Upper lobe of left lung (tissue), 4 donors: ENCODE measurements at regions not wholly inside any gene's neighbourhood (a gene's known extent, or its start where the extent isn't known, plus 50 kb on each side); places are given as distances from the start of the nearest gene placed in this dataset.

Experiments used
- CTCF ChIP-seq, 6 experiments: fragments of 450-650 bp in 4 of 6; fragments of 200-600 bp in 2 of 6; sonication (generic) in 2 of 6; IDR thresholded peaks; one replicate each; pipeline ENCODE4 v1.5.1; 2016 to 2019; ENCODE audit warnings: antibody characterized with exemption in 6 of 6
- POLR2A ChIP-seq, 4 donors: fragments of 450-650 bp; IDR thresholded peaks; one replicate each; pipeline ENCODE4 v1.5.1; 2016 to 2017; ENCODE audit warnings: antibody characterized with exemption in 4 of 4, mild to moderate bottlenecking in 2 of 4

GRCh38 chr1:96973605-96974004 is 252.0 kb downstream of the PTBP2 start:
- no peak for TF ChIP-seq CTCF (IDR thresholded peaks at IDR 0.05)
- TF ChIP-seq POLR2A (IDR thresholded peaks at IDR 0.05), result no peak
